ENCODE measurements at regions not wholly inside any gene's neighbourhood (a gene's known extent, or its start where the extent isn't known, plus 50 kb on each side); places are given as distances from the start of the nearest gene placed in this dataset.

GRCh38 chr3:27596334-27596841 lies 112.2 kb upstream of the SLC4A7 start:
- TF ChIP-seq CTCF (IDR thresholded peaks at IDR 0.05; ENCODE audit: low read depth, low read length, missing input control) (no peak), EGR1 (IDR thresholded peaks at IDR 0.05; ENCODE audit: low read depth in 2 of 2) (no peak), GABPA (IDR thresholded peaks at IDR 0.05 in 1 of 2, conservative IDR thresholded peaks at IDR 0.05 in 1 of 2) (no peak), ZBTB33 (IDR thresholded peaks at IDR 0.05) (no peak), RAD21 (IDR thresholded peaks at IDR 0.05) (no peak), ATF3 (IDR thresholded peaks at IDR 0.05) (no peak), YY1 (IDR thresholded peaks at IDR 0.05) (no peak), HNF4G (IDR thresholded peaks at IDR 0.05) (no peak)

Measured in liver (tissue), 3 donors.